NCI-H510A (cell line): ENCODE measurements at regions not wholly inside any gene's neighbourhood (a gene's known extent, or its start where the extent isn't known, plus 50 kb on each side); places are given as distances from the start of the nearest gene placed in this dataset.
A peak's percentile ranks its signal among the peaks of the same experiment; 100 is the strongest.
"Not testable (repeated sequence)": the region's sequence is repeated elsewhere in the genome, so short reads cannot be mapped to it uniquely, and the experiment has no call there.

ENCODE experiments used
- DNase-seq: peaks from one replicate; lab custom pipeline; 2025; lab: John Stamatoyannopoulos, UW

DNA sequence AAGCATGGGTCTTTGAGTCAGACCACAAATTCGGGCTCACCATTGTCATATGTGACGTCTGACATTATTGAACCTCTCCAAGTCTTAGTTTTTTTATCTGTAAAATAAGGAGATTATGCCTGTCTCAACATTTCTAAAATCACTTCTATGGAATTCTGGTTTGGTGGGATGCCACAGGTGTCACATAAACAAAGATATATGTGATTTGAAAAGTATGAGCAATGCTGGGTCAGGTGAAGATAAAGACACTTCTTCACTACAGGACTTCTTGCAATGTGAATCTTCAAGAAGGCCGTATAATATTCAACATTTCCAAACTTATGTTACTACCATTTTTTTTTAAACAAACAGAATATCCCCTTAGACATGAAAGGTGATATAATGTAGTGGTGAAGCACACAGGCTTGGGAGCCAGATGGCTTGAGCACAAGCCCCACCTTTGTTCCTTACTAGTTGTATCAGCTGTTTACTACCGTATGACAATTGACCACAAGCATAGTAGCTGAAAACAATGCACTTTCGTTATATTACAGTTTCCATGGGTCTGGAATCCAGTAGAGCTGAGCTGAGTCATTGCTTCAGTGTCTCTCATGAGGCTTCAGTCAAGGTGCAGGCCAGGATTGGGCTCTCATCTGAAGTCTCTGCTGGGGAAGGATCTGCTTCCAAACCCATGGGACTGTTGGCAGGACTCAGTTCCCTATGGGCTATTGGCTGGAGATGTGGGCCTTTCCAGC, 87.7 kb downstream of the UTP18 start:
- no peak for DNase-seq

DNA sequence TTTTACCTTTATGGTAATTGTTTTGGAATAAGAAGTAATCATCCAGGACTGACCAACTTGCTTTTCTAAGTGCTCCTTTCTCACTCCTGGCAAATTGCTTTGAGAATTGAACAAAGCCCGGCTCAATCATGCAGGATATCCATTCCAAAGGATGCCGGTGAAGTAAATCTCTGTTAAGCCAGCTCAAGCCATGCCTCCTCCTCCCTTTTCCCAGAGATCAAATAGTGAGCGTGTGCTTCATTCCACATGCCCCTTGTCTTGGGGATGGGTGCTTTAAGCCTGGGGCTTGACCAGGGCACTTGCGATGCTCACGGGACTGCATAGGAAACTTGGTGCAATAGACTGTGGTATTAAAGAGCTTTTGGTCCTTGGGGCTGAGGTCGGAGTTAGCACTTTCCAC, 90.7 kb downstream of the UTP18 start:
- no peak for DNase-seq

GRCh38 chr17:51351890-51352289, 91.5 kb downstream of the UTP18 start:
- DNase-seq = no peak

DNA sequence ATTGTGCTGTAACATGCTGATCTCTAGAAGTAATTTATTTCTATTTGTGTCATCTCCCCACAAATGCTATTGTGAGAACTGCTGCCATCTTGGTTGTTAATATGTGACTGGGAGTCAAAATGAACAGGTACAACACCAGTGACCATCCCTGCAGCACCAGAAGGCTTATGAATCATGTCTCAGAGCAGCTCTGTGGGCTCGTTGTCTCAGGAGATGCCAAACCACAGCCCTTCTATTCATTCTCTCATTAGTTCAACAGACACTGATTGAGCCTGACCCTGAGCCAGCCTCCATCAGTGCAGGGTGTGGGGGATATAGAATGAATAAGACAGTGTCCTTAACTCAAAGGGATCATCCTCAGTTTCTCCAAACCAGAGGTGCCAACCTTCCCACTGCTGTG, 92.5 kb downstream of the UTP18 start:
- no peak for DNase-seq

DNA sequence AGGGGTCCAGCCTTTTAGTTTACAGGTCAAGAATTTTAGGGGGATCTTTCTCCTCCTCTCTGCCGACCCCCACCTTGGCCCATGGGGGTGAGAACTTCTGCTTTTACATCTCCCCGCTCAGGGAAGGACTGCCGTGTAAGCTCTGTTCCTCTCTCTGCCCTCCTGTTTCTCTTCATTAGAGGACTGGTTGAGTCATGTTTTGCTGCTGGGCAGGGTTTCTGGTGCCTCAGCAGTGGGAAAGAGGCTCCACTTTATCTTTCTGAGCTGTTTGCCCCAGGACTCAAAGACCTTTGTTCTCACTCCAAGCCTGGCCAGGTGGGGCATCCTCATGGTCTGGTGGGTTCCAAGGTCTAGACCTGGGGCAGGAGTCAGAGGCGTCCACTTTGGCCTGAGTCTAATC, 93.0 kb downstream of the UTP18 start:
- no peak for DNase-seq

DNA sequence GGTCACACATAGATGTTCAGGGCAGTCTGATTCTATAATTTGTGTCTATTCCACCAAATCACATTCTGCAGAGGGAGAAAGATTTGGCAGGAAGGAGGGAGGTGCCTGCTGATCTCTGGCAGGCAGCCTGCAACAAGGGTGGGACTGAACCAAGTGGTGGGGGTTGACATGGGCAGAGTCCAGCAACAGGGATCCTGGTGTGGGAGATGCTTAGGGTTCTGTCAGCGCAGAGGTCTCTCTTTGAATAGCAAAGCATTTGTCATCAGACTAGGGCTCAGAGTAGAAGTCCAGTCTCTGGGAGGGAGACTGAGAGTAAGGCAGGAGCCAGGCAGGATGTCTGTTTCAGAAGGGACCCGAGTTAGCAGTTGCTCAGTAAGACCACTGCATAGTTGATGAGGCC, 94.6 kb downstream of the UTP18 start:
- no peak for DNase-seq

GRCh38 chr17:51355441-51356410, 95.4 kb downstream of the UTP18 start:
- DNase-seq = no peak

DNA sequence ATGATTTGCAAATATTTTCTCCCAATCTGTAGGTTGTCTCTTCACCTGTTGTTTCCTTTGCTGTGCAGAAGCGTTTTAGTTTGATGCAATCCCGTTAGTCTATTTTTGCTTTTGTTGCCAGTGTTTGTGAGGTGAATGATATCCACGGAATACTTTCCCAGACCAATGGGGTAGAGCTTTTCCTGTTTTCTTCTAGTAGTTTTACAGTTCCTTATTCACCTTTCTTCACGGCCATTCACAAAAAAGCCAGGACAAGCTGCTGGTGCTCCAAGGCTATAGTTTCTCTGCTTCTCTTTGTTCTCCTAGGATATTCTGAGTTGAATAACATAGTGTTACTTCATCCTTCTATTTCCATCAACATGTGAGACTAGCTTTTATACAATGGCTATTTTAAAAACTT, 98.7 kb downstream of the UTP18 start:
- DNase-seq = no peak

- no peak for DNase-seq
Observed at GRCh38 chr17:51362811-51363585, 102.7 kb downstream of the UTP18 start.

- DNase-seq = no peak
Observed at GRCh38 chr17:51365090-51365489, 104.7 kb downstream of the UTP18 start.

- DNase-seq = no peak
Observed at GRCh38 chr17:51366866-51367265, 106.5 kb downstream of the UTP18 start.

- DNase-seq = not testable (repeated sequence)
Observed at GRCh38 chr17:51367836-51368235, 107.5 kb downstream of the UTP18 start.

DNA sequence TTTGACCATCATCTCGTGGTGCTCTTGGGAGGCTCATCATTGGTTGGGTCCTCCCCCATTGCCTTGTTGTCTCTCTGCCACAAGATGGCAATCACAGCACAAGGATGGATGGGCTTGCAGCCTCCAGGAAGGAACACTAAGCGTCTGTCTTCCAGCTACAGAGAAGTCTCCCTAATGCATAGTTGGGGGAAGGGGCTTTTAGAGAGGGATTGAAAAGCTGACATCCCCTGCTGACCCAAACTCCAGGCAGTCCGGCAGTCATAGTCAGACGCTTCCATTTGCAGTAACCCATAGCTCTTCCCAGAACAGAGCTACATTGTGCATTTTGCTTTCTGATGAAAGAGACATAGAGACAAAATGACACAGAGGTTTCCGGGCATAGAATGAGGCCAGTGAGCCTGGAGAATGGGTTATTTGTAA, 111.4 kb downstream of the UTP18 start:
- DNase-seq = peak; percentile 39

DNA sequence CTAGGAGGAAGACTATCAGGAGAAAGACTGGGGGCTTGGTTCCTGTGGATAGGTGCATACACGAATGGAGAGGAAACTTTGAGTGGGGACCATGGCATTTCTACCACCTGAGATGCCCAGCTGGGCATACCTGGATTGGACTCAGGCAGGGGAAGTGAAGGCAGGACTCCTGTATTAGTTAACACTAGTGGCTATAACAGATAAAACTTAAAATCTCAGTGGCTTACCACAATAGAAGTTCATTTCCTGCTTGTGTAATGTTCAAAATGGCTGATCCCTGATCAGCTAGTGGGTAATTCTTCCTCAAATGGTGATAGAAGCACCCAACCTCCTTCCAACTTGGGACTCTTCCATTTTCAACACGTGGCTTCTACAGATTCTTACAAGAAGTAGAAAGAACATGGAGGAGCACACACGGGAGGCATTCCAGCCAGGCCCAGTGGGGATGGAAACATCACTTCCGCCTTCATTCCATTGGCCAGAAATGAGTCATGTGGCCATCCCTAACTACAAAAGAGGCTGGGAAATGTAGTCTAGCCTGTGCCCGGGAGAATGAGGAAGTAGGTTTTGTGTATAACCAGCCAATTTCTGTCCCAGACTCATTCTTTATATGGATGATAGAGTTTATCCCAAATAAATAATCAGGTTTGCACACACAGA, 112.1 kb downstream of the UTP18 start:
- DNase-seq = no peak

DNA sequence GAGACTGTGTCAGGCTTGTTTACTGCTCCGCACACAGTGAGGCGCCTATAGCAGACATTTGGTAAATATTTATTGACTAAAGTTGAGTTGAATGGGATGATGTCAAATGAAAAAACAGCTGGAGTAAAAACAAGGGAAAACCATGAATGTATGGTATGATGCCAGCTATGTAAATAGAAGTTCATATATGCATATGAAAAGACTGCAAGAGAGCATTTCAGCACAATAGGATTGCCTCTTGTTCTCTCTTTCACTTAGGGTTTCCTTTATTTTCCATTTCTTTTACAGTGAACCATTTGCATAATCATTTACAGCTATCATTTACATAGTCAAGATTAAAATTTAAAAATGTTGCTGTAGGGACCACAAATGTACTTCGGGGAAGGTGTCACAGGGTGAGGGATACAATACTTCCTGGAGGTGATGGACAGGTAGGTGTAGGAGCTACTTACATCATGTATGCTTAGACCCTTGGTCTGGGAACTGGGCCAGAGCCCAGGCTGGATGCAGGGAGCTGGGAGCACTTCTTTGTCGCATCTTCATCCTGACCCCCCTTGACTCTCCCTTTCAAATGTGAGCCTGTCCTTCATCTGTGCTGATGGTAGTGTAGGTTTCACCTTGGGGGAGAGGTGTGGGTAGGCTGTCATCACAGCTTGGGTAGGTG, 113.3 kb downstream of the UTP18 start:
- no peak for DNase-seq

GRCh38 chr17:51374209-51374608, 113.9 kb downstream of the UTP18 start:
- no peak for DNase-seq

DNA sequence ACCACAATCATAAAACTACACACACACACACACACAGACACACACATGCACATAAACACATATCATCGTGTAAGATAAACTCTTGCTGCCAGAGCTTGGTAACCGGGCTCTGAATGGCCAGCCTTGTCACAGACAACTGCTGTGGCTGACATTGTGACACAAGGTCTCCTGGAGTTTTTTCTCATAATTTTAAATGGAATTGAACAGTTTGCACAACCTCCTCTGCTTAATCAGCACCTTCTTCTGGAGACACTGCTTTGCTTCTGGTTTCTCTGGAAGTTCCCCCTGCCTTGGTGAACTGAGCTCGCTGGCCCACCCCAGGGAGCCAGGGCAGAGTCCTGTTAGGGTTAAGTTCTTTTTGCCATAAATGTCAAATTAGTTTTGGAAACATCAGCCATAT, 115.4 kb downstream of the UTP18 start:
- DNase-seq = no peak

- DNase-seq = no peak
Observed at GRCh38 chr17:51376739-51377138, 116.4 kb downstream of the UTP18 start.

GRCh38 chr17:51381262-51381661, 120.9 kb downstream of the UTP18 start:
- DNase-seq = no peak

GRCh38 chr17:51385208-51385607, 124.9 kb downstream of the UTP18 start:
- DNase-seq = no peak

GRCh38 chr17:51387582-51387981, 127.2 kb downstream of the UTP18 start:
- DNase-seq = no peak
